Spleen (tissue), 7 donors: ENCODE measurements at regions not wholly inside any gene's neighbourhood (a gene's known extent, or its start where the extent isn't known, plus 50 kb on each side); places are given as distances from the start of the nearest gene placed in this dataset.

Experiments used
- POLR2A ChIP-seq, 3 donors: fragments of 450-650 bp; IDR thresholded peaks; one replicate each; pipeline ENCODE4 v1.5.1; 2017; ENCODE audit warnings: antibody characterized with exemption in 3 of 3, mild to moderate bottlenecking in 1 of 3
- POLR2AphosphoS5 ChIP-seq, 3 donors: sonication (generic); formaldehyde crosslinking; IDR thresholded peaks; one replicate each; pipeline ENCODE4 v1.5.1; 2017; ENCODE audit warnings: antibody characterized with exemption in 3 of 3
- TF ChIP-seq, protein P1 (sequence below), 11 experiments: fragments of 200-600 bp in 7 of 11; fragments of 450-650 bp in 4 of 11; sonication (generic) in 4 of 11; IDR thresholded peaks in 8 of 11; conservative IDR thresholded peaks in 3 of 11; 1 replicate in 7 of 11; 2 replicates in 4 of 11; pipeline versions ENCODE4 v1.4.0 to v1.8.0; 2016 to 2021; ENCODE audit warnings: antibody characterized with exemption in 11 of 11, inconsistent platforms in 4 of 11, mild to moderate bottlenecking in 1 of 11
- donor health status: DM: no; HTN: no; CAD: no; lungs with moderate emphysema.
- donor health status: DM: no; HTN: no; CAD: no.
- donor health status: DM: no; HTN: no; CAD: no.

DNA sequence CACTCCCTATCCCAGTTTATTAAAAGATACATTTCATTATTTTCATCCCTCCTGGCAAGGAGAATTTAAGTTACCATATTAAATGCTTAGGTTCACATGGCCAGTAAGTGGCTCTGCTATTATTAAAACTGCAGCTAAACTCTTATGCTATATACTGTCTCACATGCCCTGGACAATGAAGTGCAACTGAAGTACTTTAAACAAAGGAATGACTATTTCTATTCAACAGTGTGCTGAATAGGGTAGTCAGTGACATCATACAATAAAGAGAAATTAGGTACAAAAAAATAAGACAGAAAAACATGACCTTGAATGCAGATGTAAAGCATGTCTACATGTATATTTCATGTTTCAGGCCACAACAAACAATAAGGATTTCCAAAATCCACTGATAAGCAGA, 282.6 kb upstream of the SMC2 start:
- TF ChIP-seq, protein P1, sequence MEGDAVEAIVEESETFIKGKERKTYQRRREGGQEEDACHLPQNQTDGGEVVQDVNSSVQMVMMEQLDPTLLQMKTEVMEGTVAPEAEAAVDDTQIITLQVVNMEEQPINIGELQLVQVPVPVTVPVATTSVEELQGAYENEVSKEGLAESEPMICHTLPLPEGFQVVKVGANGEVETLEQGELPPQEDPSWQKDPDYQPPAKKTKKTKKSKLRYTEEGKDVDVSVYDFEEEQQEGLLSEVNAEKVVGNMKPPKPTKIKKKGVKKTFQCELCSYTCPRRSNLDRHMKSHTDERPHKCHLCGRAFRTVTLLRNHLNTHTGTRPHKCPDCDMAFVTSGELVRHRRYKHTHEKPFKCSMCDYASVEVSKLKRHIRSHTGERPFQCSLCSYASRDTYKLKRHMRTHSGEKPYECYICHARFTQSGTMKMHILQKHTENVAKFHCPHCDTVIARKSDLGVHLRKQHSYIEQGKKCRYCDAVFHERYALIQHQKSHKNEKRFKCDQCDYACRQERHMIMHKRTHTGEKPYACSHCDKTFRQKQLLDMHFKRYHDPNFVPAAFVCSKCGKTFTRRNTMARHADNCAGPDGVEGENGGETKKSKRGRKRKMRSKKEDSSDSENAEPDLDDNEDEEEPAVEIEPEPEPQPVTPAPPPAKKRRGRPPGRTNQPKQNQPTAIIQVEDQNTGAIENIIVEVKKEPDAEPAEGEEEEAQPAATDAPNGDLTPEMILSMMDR (IDR thresholded peaks at IDR 0.05 in 8 of 11, conservative IDR thresholded peaks at IDR 0.05 in 3 of 11): no peak
- TF ChIP-seq POLR2A (IDR thresholded peaks at IDR 0.05) (no peak), POLR2AphosphoS5 (IDR thresholded peaks at IDR 0.05) (no peak)
